Germinal center (tissue), 1 donor: ENCODE measurements at regions not wholly inside any gene's neighbourhood (a gene's known extent, or its start where the extent isn't known, plus 50 kb on each side); places are given as distances from the start of the nearest gene placed in this dataset.
"Not testable (repeated sequence)": the region's sequence is repeated elsewhere in the genome, so short reads cannot be mapped to it uniquely, and the experiment has no call there.

Source experiments
- DNase-seq: peaks from one replicate; pipeline ENCODE4 v3.0.0; 2012; ENCODE audit warnings: mixed read lengths, low spot score

DNA sequence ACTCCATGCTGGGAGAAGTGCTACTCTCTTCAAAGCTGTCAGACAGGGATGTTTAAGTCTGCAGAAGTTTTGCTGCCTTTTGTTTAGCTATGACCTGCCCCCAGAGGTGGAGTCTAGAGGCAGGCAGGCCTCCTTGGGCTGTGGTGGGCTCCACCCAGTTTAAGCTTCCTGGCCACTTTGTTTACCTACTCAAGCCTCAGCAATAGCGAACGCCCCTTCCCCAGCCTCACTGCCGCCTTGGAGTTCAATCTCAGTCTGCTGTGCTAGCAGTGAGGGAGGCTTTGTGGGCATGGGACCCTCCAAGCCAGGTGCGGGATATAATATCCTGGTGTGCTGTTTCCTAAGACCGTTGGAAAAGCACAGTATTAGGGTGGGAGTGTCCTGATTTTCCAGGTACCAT is 715.9 kb downstream of the IPMK start:
- DNase-seq = not testable (repeated sequence)

DNA sequence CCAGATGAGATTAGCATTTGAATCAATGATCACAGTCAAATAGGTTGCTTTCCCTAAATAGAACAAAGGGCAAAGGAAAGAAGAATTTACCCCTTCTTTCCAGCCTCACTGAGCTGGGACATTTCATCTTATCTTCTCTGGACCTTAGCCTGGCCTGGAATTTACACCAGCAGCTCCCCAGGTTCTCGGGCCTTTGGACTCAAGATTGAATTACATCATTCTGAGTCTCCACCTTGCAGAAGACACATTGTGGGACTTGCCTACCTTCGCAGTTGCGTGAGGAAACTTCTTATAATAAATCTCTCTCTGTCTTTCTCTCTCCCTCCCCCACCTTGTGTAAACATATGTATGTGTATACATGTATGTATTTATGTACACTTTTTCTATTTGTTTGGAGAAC is 732.4 kb downstream of the IPMK start:
- no peak for DNase-seq

DNA sequence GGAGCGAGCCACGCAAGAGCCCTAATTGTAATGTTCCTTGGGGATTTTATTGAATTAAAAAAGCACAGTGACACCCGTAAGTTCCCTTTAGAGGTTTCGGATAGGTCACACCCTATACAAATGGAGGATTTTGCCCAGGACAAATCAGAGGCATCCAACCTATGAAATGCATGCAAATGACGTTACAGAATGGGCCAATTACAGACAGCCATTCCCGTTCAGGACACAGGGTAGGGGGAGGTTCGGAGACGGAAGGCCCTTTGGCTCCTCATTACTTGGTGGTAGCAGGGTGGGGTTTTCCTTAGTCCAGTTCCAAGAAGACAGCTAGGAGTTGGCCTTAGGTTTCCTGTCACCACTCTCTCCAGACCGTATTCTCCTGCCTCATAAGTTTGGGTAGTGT is 754.1 kb downstream of the IPMK start:
- no peak for DNase-seq

- DNase-seq = no peak
Observed at GRCh38 chr10:57507788-57508187, 759.9 kb downstream of the IPMK start.

DNA sequence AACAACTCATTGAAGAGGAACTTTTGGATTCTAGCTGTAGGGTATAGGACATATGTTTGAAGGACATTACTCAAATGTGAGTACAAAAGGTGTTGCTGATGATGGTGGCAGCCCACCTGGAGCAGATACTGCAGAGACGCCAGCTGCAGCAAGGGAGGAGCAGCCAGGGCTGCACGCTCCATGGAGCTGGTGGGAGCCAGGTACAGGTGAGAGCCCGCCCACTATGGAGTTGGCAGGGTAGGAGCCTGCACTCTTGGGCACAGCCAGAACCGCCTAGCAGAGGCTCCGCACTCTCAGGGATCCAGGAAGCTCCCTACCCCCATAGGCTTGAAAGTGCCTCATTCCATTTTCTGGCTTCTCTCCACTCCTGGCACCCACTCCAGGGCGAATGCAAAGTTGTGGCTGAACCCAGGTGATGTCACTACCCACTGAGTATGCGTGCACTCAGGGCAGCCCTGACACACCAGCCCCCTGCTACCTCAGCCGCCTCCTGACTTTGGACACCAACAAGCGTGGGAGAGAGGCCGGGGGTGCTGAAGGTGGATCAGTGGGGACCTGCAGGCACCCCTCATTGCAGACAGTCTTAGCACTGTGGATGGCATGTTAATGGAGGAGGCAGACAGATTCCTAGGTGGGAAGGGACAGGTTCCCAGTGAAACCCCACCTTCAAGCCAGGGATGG is 761.1 kb downstream of the IPMK start:
- DNase-seq = no peak

DNA sequence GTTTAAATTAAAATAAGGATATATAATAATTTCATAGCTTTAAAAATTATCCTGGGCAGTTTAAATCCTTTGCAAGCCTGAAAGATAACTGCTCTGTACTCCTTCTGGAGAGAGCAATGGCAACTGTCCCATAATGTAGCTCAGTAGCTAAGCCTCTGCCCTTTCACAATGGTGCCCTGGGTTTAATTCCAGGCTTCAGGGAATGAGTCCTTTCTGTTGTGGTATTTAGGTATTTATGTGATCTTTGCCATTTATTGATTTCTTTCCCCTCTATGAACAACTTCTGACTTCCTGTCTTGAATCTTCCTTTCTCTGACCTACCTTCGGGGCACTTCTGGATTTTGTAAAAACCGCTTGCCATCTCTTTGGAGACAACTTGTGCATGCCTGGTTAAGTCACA is 773.2 kb downstream of the IPMK start:
- no peak for DNase-seq

- no peak for DNase-seq
Observed at GRCh38 chr10:57482259-57482658, 785.4 kb downstream of the IPMK start.

DNA sequence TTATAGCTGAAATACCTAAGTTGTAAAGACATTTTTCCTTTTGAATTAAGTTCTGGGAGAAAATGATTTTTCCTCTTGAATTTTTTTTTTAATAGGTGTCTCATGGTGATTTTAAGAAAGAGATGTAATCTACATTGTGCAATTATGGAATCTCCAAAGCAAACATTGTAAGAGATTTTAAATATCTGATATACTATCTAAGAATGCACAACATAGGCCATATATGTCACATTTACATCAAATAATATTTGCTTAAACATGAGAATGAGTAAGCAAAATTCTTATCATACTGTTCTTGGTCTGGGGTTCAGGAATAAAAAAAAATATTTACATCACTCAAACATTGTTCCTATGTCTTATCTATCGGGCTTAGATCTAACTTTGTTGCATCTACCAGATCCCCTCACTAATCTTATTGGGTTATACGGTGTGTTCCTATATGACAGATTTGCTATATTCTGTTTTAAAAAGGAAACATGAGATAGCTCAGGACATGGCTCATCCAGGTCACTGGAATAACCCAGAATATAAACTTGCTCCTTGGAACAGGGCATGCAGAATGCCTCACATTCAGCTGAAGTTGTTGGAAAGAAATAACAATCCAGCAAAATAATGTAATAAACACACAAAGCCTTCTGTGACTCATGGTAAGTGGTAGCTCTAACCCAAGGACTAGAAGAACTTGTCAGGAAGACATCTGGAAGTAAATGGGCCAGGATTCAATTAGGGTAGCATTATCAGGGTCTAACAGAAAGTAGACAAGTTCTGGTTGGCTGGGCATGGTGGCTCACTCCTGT is 794.7 kb downstream of the IPMK start:
- no peak for DNase-seq

DNA sequence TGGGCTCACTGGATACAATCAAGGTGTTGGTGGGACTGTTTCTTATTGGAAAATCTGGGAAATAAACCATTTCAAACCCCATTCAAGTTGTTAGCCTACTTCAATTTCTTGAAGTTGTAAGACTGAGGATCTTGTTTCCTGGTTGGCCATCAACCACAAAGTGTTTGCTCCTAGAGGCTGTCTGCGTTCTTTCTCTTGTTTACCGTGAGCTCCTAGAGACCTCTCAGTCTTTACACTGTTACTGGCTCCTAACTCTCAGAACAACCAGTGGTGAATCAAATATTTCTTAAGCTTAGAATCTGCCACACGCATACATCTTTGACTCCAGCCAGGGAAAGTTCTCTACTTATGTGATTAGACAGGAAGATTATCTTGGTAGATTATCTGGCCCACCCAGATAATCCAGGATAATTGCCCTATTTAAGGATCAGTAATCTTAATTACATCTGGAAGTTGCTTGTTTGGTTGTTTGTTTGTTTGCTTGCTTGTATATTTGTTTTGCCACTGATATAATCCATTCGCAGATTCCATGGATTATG is 798.7 kb downstream of the IPMK start:
- no peak for DNase-seq

GRCh38 chr10:57465155-57465554 is 802.5 kb downstream of the IPMK start:
- DNase-seq = no peak

- no peak for DNase-seq
Observed at GRCh38 chr10:57460540-57460939, 807.2 kb downstream of the IPMK start.

DNA sequence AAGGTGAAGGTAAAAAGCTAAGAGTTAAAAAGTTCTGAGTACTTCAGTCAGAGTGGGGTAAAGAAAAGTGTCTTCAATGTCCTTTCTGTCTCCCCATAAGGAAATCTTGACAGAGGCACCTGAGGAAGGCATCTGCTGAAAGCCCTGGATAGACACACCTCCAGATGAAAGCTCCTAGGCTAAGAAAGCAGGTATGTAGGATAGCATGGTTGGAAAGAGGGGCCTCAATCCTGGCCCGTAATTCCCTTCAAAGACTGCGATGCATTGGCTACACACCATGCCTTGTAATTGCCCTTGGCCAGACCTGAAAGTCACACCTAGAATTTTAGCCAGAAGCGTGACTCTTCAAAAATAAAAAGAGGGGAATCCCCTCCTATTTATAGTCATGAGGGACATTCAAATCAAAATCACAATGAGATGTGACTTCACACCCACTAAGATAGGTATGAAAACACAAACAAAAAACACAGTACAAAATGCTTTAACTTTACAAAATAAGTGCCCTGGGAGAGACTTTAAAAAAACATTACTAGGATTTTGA is 809.7 kb downstream of the IPMK start:
- DNase-seq = no peak

DNA sequence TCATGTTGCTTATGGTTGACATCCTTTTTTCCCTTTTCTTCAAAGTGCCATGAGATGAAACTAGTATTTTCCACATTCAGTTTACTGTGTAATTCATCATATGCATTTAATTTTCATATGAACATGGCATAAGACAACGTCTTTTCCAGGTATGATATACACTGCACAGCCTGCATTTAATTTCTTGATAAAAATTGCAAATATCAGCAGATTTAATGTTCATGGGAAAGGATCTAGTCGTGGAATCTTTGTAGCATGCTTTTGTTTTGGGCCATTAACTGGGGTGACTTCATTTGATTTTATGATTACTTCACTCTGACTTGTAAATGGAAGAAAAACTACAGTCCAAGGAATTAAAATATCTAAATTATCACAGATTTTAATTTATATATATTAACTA is 837.3 kb downstream of the IPMK start:
- no peak for DNase-seq

GRCh38 chr10:57420881-57421280 is 846.8 kb downstream of the IPMK start:
- no peak for DNase-seq

- no peak for DNase-seq
Observed at GRCh38 chr10:57418476-57418875, 849.2 kb downstream of the IPMK start.

- DNase-seq = no peak
Observed at GRCh38 chr10:57395923-57396322, 871.8 kb downstream of the IPMK start.

- DNase-seq = no peak
Observed at GRCh38 chr10:57367412-57367811, 900.3 kb downstream of the IPMK start.

DNA sequence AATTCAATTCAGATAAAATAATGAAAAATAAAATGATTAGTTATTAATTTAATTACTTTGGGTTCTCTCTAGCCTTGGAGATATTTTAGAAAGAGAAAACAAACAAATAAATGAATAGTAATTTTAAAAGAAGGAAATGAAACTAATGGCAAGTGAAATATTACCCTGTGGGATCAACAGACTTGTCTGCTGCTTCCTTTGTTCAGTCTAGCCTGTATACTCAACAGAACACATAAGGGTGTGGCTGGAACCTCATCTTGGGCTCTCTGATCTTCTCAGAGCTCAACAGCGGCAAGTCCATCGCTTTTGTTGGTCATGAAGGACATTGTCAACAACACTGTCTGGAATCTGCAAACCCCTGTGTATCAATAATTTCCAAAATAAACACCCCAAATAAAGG is 904.9 kb downstream of the IPMK start:
- DNase-seq = no peak

DNA sequence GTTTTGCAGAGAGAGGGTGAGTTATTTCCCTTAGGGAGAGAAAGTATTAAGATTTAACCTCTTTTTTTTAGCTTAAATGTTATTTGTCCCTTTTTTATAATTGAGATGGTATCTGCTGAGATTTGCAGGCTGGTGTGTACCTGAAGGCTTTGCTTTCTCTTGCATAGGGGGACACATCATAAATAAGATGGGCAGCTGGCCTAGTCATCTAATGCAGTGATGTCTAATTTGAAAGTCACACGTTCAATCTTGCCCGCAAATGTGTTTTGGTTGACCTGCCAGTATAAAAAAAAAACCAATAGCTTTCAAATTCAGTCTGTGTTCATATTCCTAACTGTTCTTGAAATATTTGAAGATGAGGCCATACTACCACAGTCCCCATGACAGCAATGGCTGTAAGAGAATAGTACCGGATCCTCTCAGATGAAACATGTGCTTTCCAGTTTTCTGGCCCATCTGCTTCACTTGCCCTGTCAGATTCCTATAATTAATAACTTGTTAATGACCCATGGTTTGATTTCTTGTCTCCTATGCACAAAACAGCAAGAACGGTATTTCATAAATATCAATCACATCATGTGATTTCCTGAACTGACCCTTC is 914.2 kb downstream of the IPMK start:
- DNase-seq = no peak

DNA sequence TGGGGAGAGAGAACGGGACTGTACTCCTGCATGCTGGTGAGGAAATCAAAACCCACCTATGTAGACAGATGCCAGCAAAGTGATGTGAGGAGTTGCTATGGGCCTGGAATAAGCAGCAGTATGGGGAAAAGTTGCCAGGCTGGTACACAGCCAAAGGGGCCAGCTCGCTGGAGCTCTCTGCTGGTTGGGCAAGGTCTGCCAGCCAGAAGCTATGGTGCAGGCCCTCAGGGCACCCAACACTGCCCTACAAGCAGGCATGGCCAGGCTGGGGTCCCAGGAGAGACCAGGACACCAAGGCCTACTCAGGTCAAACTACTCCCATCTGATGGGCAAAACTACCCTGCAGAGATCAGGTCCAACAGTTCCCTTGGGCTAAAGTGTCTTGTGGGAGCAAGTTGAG is 916.6 kb downstream of the IPMK start:
- DNase-seq = no peak

DNA sequence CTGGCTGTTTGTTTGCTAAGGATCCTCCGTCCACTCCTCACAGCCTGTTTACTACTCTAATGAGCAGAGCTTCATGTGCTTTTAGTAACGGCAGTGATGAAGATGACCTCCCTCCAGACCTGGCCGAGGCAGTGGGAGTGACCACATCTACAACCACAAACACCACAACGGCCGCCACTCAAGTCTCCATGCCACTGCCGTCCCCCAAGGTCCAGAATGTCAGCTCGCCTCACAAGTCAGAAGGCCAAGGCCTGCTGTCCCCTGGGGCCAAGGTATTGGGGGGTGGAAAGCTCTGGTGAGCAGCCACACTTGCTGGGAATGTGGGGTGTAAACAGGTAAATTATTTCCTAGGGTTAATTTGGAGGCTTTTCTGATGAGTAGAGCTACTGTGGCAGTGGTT is 926.4 kb downstream of the IPMK start:
- DNase-seq = no peak

GRCh38 chr10:57338823-57339558 is 928.7 kb downstream of the IPMK start:
- DNase-seq = peak; percentile 7
